Putamen (tissue), 1 donor: ENCODE measurements at regions not wholly inside any gene's neighbourhood (a gene's known extent, or its start where the extent isn't known, plus 50 kb on each side); places are given as distances from the start of the nearest gene placed in this dataset.
"Not testable (repeated sequence)": the region's sequence is repeated elsewhere in the genome, so short reads cannot be mapped to it uniquely, and the experiment has no call there.

ENCODE experiments used
- DNase-seq: peaks from one replicate; pipeline ENCODE4 v3.0.0-alpha.2; 2016; ENCODE audit warnings: low spot score

GRCh38 chr16:5761592-5761991 is 664.0 kb upstream of the EEF2KMT start:
- no peak for DNase-seq

- DNase-seq = peak; percentile 24
These were observed 660.7 kb upstream of the EEF2KMT start for GRCh38 chr16:5758281-5758680.

GRCh38 chr16:5756969-5757368 is 659.4 kb upstream of the EEF2KMT start:
- no peak for DNase-seq

GRCh38 chr16:5753381-5753780 is 655.8 kb upstream of the EEF2KMT start:
- DNase-seq = no peak

- DNase-seq = peak; percentile 11
These were observed 653.6 kb upstream of the EEF2KMT start for GRCh38 chr16:5751216-5751615.

- not testable (repeated sequence) for DNase-seq
These were observed 652.8 kb upstream of the EEF2KMT start for GRCh38 chr16:5750439-5750838.

GRCh38 chr16:5738586-5738985 is 641.0 kb upstream of the EEF2KMT start:
- DNase-seq = no peak

GRCh38 chr16:5736209-5736930 is 638.8 kb upstream of the EEF2KMT start:
- peak; percentile 11 for DNase-seq

GRCh38 chr16:5735444-5735843 is 637.8 kb upstream of the EEF2KMT start:
- DNase-seq = no peak

- DNase-seq = no peak
These were observed 633.2 kb upstream of the EEF2KMT start for GRCh38 chr16:5730783-5731182.

- no peak for DNase-seq
These were observed 624.6 kb upstream of the EEF2KMT start for GRCh38 chr16:5722116-5722619.

- no peak for DNase-seq
These were observed 617.6 kb upstream of the EEF2KMT start for GRCh38 chr16:5715155-5715554.

GRCh38 chr16:5709889-5710288 is 612.3 kb upstream of the EEF2KMT start:
- no peak for DNase-seq

- DNase-seq = no peak
These were observed 608.6 kb upstream of the EEF2KMT start for GRCh38 chr16:5706211-5706610.

- DNase-seq = no peak
These were observed 606.7 kb upstream of the EEF2KMT start for GRCh38 chr16:5704271-5704670.

GRCh38 chr16:5693426-5693825 is 595.8 kb upstream of the EEF2KMT start:
- DNase-seq = peak; percentile 67

GRCh38 chr16:5681966-5682365 is 584.4 kb upstream of the EEF2KMT start:
- no peak for DNase-seq

GRCh38 chr16:5678371-5678770 is 580.8 kb upstream of the EEF2KMT start:
- no peak for DNase-seq

GRCh38 chr16:5671421-5671820 is 573.8 kb upstream of the EEF2KMT start:
- peak; percentile 18 for DNase-seq

- DNase-seq = no peak
These were observed 572.6 kb upstream of the EEF2KMT start for GRCh38 chr16:5670198-5670597.

- DNase-seq = no peak
These were observed 571.0 kb upstream of the EEF2KMT start for GRCh38 chr16:5668553-5668952.

- DNase-seq = peak; percentile 40
These were observed 568.2 kb upstream of the EEF2KMT start for GRCh38 chr16:5665834-5666233.

- no peak for DNase-seq
These were observed 556.2 kb upstream of the EEF2KMT start for GRCh38 chr16:5653789-5654188.

GRCh38 chr16:5653041-5653440 is 555.4 kb upstream of the EEF2KMT start:
- DNase-seq = no peak
